OCI-LY3 (cell line): ENCODE measurements at regions not wholly inside any gene's neighbourhood (a gene's known extent, or its start where the extent isn't known, plus 50 kb on each side); places are given as distances from the start of the nearest gene placed in this dataset.

ENCODE experiments used
- H2AFZ ChIP-seq: fragments of 200-600, 300-600 bp; shearing (Covaris generic); 2 replicates; pipeline ENCODE4 v1.6.0; 2014; ENCODE audit warnings: antibody characterized with exemption, low read depth, low read length
- H3K27ac ChIP-seq: fragments of 200-600, 300-600 bp; sonication (generic); 2 replicates; pipeline ENCODE4 v1.5.1; 2014; ENCODE audit warnings: mild to moderate bottlenecking, low read length, moderate library complexity, mixed read lengths
- H3K27me3 ChIP-seq: fragments of 200-600, 300-600 bp; sonication (generic); 2 replicates; pipeline ENCODE4 v1.6.1; 2014; ENCODE audit warnings: low read depth, low read length, mixed read lengths
- H3K36me3 ChIP-seq: fragments of 200-600, 300-600 bp; sonication (generic); replicated peaks from 2 replicates; pipeline ENCODE3; 2014; ENCODE audit warnings: low read depth, low read length, mixed read lengths
- H3K4me1 ChIP-seq: fragments of 300-600, 200-600 bp; sonication (generic); 2 replicates; pipeline ENCODE4 v1.6.1; 2014; ENCODE audit warnings: low read length, mixed read lengths
- H3K4me2 ChIP-seq: fragments of 200-600, 300-600 bp; sonication (generic); 2 replicates; pipeline ENCODE4 v1.6.1; 2014; ENCODE audit warnings: low read length, mixed read lengths
- H3K4me3 ChIP-seq: fragments of 300-600, 200-600 bp; sonication (generic); 2 replicates; pipeline ENCODE4 v1.5.1; 2014; ENCODE audit warnings: antibody characterized with exemption, mild to moderate bottlenecking, low read length, moderate library complexity
- H3K79me2 ChIP-seq: fragments of 300-600, 200-600 bp; shearing (Covaris generic); 2 replicates; pipeline ENCODE4 v1.6.1; 2014; ENCODE audit warnings: mild to moderate bottlenecking, low read length, mixed read lengths
- H3K9ac ChIP-seq: fragments of 300-600, 200-600 bp; shearing (Covaris generic); 2 replicates; pipeline ENCODE4 v1.6.0; 2014; ENCODE audit warnings: mild to moderate bottlenecking, low read length, moderate library complexity
- H3K9me3 ChIP-seq: fragments of 200-600, 300-600 bp; shearing (Covaris generic); 2 replicates; pipeline ENCODE4 v1.6.1; 2014; ENCODE audit warnings: low read length, mixed read lengths; ENCODE audit not compliant: insufficient read depth
- H4K20me1 ChIP-seq: fragments of 200-600, 300-600 bp; sonication (generic); 2 replicates; pipeline ENCODE4 v1.6.1; 2016; ENCODE audit warnings: low read length, mixed read lengths; ENCODE audit not compliant: insufficient read depth
- CTCF ChIP-seq: fragments of 200-600, 300-600 bp; sonication (generic); IDR thresholded peaks from 2 replicates; pipeline ENCODE4 v1.5.1; 2014; ENCODE audit warnings: antibody characterized with exemption, low read length, low read depth
- EZH2phosphoT487 ChIP-seq: fragments of 200-600 bp; shearing (Covaris generic); IDR thresholded peaks from 2 replicates; pipeline ENCODE4 v1.6.1; 2018; ENCODE audit warnings: antibody characterized with exemption, mixed run types, low read depth

DNA sequence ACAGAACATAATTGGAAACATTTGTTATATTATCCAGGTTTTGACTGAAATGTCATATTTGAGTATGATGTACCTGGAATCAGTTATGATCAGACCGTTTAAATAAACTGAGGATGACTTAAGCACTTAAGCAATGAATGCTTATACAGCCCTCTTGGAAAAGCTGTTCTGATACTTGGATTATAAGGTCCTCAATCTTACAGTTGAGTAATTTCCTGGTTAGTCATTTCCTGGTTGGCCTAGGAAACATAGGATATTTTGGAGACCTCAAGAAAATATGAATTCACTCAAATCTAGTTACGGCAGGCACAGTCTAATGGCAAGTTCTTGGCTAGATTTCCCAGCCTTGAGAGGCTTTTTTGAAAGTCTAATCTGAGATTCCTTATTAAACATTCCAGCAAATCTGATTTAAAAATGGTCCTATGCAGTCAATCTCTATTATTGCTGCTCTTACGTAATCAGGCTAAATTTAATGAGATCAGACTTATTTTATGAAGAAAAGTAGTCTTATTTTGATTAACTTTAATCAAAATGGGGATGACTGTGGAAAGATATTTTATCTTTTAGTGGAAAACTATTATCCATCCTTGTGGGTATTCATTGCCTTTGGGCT lies 447.2 kb downstream of the SNAPC1 start:
- TF ChIP-seq CTCF (no peak), EZH2phosphoT487 (no peak)
- Histone ChIP-seq H3K4me3 (no peak overlapping the region), H2AFZ (no peak overlapping the region), H3K9me3 (no peaks in the 10 kb centered on the region), H3K9ac (no peak overlapping the region), H3K4me2 (no peak overlapping the region), H3K27ac (no peak overlapping the region), H3K4me1 (no peaks in the 10 kb centered on the region), H4K20me1 (no peaks in the 10 kb centered on the region), H3K79me2 (no peaks in the 10 kb centered on the region), H3K27me3 (no peaks in the 10 kb centered on the region), H3K36me3 (no peaks in the 10 kb centered on the region)

GRCh38 chr14:62213516-62213915 lies 451.3 kb downstream of the SNAPC1 start:
- Histone ChIP-seq H3K36me3 (no peaks in the 10 kb centered on the region), H3K4me3 (no peak overlapping the region), H4K20me1 (no peaks in the 10 kb centered on the region), H3K79me2 (no peaks in the 10 kb centered on the region), H3K4me2 (no peak overlapping the region), H3K4me1 (no peaks in the 10 kb centered on the region), H3K27me3 (no peaks in the 10 kb centered on the region), H3K27ac (no peak overlapping the region), H3K9me3 (no peaks in the 10 kb centered on the region), H3K9ac (no peak overlapping the region), H2AFZ (no peak overlapping the region)
- TF ChIP-seq EZH2phosphoT487 (no peak), CTCF (no peak)

DNA sequence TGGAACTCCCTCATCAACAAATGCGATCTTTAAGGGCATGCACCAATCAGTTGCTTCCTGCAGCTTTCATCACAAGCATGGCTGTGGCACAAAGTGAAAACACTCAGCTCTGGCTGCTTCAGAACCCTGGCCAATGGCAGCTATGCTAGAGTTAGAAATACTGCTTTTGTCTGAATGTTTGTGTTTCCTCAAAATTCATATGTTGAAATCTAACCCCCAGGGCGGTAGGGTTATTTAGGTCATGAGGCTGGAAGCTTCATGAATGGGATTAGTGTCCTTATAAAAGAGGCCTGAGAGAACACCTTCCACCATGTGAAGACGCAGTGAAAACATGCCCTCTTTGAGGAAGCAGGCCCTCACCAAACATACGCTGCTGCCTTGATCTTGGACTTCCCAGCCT lies 453.9 kb downstream of the SNAPC1 start:
- H3K9ac ChIP-seq, result no peak overlapping the region
- no peak overlapping the region for H3K4me2 ChIP-seq
- no peak overlapping the region for H2AFZ ChIP-seq
- no peak overlapping the region for H3K4me3 ChIP-seq
- no peaks in the 10 kb centered on the region for H3K79me2 ChIP-seq
- H3K9me3 ChIP-seq, result no peaks in the 10 kb centered on the region
- H3K27me3 ChIP-seq, result no peaks in the 10 kb centered on the region
- no peaks in the 10 kb centered on the region for H3K36me3 ChIP-seq
- TF ChIP-seq CTCF (no peak), EZH2phosphoT487 (no peak)
- H3K27ac ChIP-seq, result no peak overlapping the region
- no peaks in the 10 kb centered on the region for H4K20me1 ChIP-seq
- no peaks in the 10 kb centered on the region for H3K4me1 ChIP-seq

DNA sequence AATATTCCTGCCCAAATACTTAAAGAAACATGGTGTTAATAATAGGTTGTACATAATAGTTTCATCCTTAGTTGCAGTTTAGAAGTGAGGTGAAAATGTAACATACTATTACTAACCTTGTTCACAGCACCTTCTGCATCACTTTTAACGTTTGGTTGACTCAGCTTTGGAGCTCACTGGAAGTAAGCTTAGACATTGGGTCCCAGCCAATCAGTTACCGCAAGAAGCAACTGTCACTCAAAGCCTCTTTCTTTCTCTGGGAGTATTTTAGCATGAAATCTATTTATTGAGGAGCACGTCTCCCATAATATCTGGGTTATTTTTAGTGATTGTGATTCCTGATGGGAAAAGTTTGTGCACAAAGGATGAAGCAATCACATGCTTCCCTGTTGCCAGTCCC lies 472.6 kb downstream of the SNAPC1 start:
- H3K79me2 ChIP-seq, result no peaks in the 10 kb centered on the region
- no peaks in the 10 kb centered on the region for H3K27me3 ChIP-seq
- no peaks in the 10 kb centered on the region for H4K20me1 ChIP-seq
- no peak overlapping the region for H3K27ac ChIP-seq
- TF ChIP-seq CTCF (no peak), EZH2phosphoT487 (no peak)
- H3K36me3 ChIP-seq, result no peaks in the 10 kb centered on the region
- H3K4me3 ChIP-seq, result no peak overlapping the region
- no peaks in the 10 kb centered on the region for H3K9me3 ChIP-seq
- no peak overlapping the region for H2AFZ ChIP-seq
- no peak overlapping the region for H3K4me2 ChIP-seq
- H3K4me1 ChIP-seq, result no peaks in the 10 kb centered on the region
- H3K9ac ChIP-seq, result no peak overlapping the region
